ENCODE measurements at regions not wholly inside any gene's neighbourhood (a gene's known extent, or its start where the extent isn't known, plus 50 kb on each side); places are given as distances from the start of the nearest gene placed in this dataset.

DNA sequence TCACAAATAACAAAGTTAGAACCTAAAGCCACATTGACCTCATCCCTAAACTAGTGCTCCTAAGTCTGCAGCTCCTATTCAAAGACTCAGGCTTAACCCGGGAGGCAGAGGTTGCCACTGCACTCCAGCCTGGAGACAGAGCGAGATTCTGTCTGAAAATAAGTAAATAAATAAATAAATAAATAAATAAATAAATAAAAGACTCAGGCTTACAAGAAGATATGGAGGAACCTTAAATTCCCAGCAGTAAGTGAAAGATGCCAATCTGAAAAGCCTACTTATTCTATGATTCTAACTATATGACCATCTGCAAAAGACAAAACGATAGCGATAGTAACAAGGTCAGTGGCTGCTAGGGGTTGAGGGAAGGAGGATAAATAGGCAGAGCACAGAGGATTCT, 101.7 kb downstream of the DDX1 start:
- TF ChIP-seq, protein P1, sequence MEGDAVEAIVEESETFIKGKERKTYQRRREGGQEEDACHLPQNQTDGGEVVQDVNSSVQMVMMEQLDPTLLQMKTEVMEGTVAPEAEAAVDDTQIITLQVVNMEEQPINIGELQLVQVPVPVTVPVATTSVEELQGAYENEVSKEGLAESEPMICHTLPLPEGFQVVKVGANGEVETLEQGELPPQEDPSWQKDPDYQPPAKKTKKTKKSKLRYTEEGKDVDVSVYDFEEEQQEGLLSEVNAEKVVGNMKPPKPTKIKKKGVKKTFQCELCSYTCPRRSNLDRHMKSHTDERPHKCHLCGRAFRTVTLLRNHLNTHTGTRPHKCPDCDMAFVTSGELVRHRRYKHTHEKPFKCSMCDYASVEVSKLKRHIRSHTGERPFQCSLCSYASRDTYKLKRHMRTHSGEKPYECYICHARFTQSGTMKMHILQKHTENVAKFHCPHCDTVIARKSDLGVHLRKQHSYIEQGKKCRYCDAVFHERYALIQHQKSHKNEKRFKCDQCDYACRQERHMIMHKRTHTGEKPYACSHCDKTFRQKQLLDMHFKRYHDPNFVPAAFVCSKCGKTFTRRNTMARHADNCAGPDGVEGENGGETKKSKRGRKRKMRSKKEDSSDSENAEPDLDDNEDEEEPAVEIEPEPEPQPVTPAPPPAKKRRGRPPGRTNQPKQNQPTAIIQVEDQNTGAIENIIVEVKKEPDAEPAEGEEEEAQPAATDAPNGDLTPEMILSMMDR (IDR thresholded peaks at IDR 0.05): no peak
- no peak for TF ChIP-seq POLR2A (IDR thresholded peaks at IDR 0.05)

Data from uterus (tissue), 2 donors.